ENCODE measurements at regions not wholly inside any gene's neighbourhood (a gene's known extent, or its start where the extent isn't known, plus 50 kb on each side); places are given as distances from the start of the nearest gene placed in this dataset.

DNA sequence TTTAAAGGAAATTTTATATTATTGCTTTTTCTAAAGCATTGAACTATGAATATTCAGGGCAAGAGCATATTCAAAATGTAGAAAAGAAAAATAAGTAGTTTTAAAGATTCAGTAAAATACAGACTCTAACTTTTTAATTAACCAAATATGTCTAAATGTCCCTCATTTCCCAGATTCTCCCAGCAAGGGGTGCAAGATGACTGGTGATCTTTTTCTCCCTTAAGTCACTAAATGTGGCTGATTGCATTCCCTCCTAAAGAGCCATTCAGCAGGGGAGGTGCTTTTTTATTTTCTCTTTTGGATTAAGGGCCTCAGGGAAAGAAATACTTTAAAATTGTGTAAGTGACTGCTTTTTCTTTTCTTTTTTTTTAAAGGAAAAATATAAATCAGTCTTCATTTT is 406.9 kb downstream of the OXSM start:
- TF ChIP-seq, protein P1, sequence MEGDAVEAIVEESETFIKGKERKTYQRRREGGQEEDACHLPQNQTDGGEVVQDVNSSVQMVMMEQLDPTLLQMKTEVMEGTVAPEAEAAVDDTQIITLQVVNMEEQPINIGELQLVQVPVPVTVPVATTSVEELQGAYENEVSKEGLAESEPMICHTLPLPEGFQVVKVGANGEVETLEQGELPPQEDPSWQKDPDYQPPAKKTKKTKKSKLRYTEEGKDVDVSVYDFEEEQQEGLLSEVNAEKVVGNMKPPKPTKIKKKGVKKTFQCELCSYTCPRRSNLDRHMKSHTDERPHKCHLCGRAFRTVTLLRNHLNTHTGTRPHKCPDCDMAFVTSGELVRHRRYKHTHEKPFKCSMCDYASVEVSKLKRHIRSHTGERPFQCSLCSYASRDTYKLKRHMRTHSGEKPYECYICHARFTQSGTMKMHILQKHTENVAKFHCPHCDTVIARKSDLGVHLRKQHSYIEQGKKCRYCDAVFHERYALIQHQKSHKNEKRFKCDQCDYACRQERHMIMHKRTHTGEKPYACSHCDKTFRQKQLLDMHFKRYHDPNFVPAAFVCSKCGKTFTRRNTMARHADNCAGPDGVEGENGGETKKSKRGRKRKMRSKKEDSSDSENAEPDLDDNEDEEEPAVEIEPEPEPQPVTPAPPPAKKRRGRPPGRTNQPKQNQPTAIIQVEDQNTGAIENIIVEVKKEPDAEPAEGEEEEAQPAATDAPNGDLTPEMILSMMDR (IDR thresholded peaks at IDR 0.05; ENCODE audit: insufficient read depth, low read depth, low read length): no peak
- no peak for TF ChIP-seq EZH2 (IDR thresholded peaks at IDR 0.05; ENCODE audit: insufficient read depth, low read length)

Measured in astrocyte (in vitro differentiated cells and primary cell).